Parathyroid adenoma (tissue), 2 donors: ENCODE measurements at regions not wholly inside any gene's neighbourhood (a gene's known extent, or its start where the extent isn't known, plus 50 kb on each side); places are given as distances from the start of the nearest gene placed in this dataset.
A peak's percentile ranks its signal among the peaks of the same experiment; 100 is the strongest.

Experiments
- H2AFZ ChIP-seq: fragments of 300-600 bp; sonication (generic); one replicate; pipeline ENCODE4 v1.7.0; 2017; ENCODE audit warnings: antibody characterized with exemption, mild to moderate bottlenecking
- H3K27ac ChIP-seq: fragments of 300-600 bp; sonication (generic); one replicate; pipeline ENCODE4 v1.7.0; 2017
- H3K27me3 ChIP-seq: fragments of 300-600 bp; sonication (generic); one replicate; pipeline ENCODE4 v1.7.0; 2017; ENCODE audit warnings: low read length; ENCODE audit not compliant: control insufficient read depth, insufficient read depth
- H3K36me3 ChIP-seq: fragments of 300-600 bp; sonication (generic); one replicate; pipeline ENCODE4 v1.7.0; 2017; ENCODE audit warnings: low read length; ENCODE audit not compliant: control insufficient read depth, insufficient read depth
- H3K4me1 ChIP-seq: fragments of 300-600 bp; sonication (generic); one replicate; pipeline ENCODE4 v1.7.0; 2017; ENCODE audit warnings: control low read depth
- H3K4me2 ChIP-seq: fragments of 300-600 bp; sonication (generic); one replicate; pipeline ENCODE4 v1.7.0; 2017; ENCODE audit warnings: low read length
- H3K4me3 ChIP-seq: fragments of 300-600 bp; sonication (generic); one replicate; pipeline ENCODE4 v1.7.0; 2017; ENCODE audit warnings: low read depth, low read length
- H3K79me2 ChIP-seq: fragments of 300-600 bp; sonication (generic); one replicate; pipeline ENCODE4 v1.7.0; 2017; ENCODE audit warnings: control low read depth
- H3K9ac ChIP-seq: fragments of 300-600 bp; sonication (generic); one replicate; pipeline ENCODE4 v1.7.0; 2017; ENCODE audit warnings: mild to moderate bottlenecking
- H3K9me3 ChIP-seq: fragments of 300-600 bp; sonication (generic); one replicate; pipeline ENCODE4 v1.7.0; 2017; ENCODE audit warnings: low read length; ENCODE audit not compliant: control insufficient read depth
- TF ChIP-seq, protein P1 (sequence below): fragments of 300-600 bp; sonication (generic); IDR thresholded peaks from one replicate; pipeline ENCODE4 v1.7.0; 2017; ENCODE audit warnings: antibody characterized with exemption, mild to moderate bottlenecking
- donor health status: primary hyperparathyroidism.

DNA sequence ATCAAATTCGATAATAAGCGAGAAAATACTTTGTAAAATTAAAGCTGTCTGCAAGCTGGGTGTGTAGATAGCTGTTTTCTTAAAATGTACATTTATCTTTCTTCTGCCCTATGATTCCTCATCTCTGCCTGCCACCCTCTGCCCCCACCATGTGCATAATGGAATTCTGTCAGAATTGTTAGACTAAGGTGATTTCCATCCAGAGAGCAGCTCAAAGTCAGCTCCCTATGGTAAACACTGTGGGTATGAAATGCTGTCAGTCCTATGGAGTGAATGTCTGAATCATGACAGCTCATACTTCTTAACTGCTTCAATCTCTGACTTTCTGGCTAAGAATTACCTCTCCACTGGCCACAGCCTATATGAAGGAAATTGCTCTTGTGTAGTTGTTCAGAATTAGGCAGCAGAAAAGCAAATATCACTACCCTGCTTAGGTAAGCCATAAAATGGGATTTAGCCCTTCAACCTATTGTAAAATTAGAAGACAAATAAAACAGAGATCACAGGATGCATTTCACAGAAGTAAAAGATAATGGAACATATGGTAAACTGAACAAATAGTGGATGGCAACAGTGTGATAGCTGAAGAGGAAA lies 137.7 kb downstream of the CD8B2 start:
- Histone ChIP-seq H3K9me3 (no peaks in the 10 kb centered on the region), H3K27ac (no peak overlapping the region), H3K4me3 (no peak overlapping the region), H3K36me3 (no peaks in the 10 kb centered on the region), H3K4me2 (peak overlapping the region; percentile 17), H3K79me2 (no peaks in the 10 kb centered on the region), H3K9ac (no peak overlapping the region), H3K4me1 (peaks cover 6% of the 10 kb centered on the region), H3K27me3 (no peaks in the 10 kb centered on the region), H2AFZ (peak overlapping the region; percentile 57)
- TF ChIP-seq, protein P1, sequence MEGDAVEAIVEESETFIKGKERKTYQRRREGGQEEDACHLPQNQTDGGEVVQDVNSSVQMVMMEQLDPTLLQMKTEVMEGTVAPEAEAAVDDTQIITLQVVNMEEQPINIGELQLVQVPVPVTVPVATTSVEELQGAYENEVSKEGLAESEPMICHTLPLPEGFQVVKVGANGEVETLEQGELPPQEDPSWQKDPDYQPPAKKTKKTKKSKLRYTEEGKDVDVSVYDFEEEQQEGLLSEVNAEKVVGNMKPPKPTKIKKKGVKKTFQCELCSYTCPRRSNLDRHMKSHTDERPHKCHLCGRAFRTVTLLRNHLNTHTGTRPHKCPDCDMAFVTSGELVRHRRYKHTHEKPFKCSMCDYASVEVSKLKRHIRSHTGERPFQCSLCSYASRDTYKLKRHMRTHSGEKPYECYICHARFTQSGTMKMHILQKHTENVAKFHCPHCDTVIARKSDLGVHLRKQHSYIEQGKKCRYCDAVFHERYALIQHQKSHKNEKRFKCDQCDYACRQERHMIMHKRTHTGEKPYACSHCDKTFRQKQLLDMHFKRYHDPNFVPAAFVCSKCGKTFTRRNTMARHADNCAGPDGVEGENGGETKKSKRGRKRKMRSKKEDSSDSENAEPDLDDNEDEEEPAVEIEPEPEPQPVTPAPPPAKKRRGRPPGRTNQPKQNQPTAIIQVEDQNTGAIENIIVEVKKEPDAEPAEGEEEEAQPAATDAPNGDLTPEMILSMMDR: no peak

DNA sequence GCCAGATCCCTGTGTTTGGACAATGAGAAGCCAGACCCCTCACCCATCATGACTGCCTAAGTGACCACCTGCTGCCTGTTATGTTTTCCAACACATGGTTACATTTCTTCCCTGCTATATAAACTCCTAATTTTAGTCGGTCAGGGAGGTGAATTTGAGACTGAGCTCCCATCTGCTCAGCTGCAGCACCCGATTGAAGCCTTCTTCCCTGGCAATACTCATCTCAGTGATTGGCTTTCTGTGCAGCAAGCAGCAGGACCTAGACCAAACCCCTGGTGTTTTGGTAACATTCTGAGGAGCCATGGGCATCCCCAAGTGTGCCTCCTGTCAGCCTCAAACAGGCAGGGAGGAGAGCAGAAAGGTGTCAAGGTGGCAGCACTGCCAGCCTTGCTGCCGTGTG lies 141.2 kb downstream of the CD8B2 start:
- no peak overlapping the region for H3K4me3 ChIP-seq
- H3K27me3 ChIP-seq: no peaks in the 10 kb centered on the region
- no peak overlapping the region for H3K27ac ChIP-seq
- H3K36me3 ChIP-seq: no peaks in the 10 kb centered on the region
- no peaks in the 10 kb centered on the region for H3K79me2 ChIP-seq
- no peaks in the 10 kb centered on the region for H3K9me3 ChIP-seq
- H3K4me1 ChIP-seq: peaks cover 6% of the 10 kb centered on the region
- no peak overlapping the region for H3K4me2 ChIP-seq
- TF ChIP-seq, protein P1: no peak
- no peak overlapping the region for H2AFZ ChIP-seq
- H3K9ac ChIP-seq: no peak overlapping the region

DNA sequence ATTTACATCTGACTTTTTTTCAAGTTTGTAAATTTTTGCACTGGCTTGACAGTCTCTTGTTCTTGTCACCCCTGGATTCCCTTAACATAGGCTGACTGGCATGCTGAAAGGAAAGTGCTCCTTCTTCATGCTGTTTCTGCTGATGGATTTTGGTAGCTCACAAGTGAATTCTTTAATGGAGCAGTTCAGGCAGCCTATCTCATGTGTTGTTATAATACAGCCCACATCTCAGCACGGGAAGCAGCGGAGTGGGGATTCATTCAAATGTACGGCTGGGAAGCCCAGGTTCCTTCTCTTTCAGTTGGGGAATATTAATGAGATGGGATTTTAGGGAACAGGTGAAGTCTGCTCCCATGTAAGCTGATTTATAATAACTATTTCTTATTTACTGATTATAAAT lies 142.8 kb downstream of the CD8B2 start:
- Histone ChIP-seq H3K9me3 (no peaks in the 10 kb centered on the region), H3K4me1 (peaks cover 3% of the 10 kb centered on the region), H3K27ac (no peak overlapping the region), H3K9ac (no peak overlapping the region), H3K36me3 (no peaks in the 10 kb centered on the region), H3K27me3 (no peaks in the 10 kb centered on the region), H3K4me2 (no peak overlapping the region), H3K79me2 (no peaks in the 10 kb centered on the region), H3K4me3 (no peak overlapping the region), H2AFZ (no peak overlapping the region)
- TF ChIP-seq, protein P1: no peak

DNA sequence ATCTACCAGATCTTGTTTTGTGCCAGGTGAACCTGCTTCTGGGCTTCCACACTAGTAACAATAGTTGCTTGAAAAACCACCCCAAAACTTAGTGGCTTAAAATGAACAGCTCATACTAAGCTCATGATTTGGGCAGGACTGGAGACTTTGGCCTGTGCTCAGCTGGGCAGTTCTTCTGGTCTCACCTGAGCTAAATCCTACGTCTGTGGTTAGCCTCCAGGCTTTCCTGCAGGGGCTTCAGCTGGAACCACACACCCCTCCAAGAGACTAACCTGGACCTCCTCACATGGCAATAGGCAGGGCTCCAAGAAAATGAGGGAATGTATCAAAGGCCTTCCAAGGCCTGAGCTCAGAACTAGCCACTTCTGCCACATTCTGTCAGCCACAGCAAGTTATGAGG lies 144.1 kb downstream of the CD8B2 start:
- Histone ChIP-seq H3K79me2 (no peaks in the 10 kb centered on the region), H3K27ac (no peak overlapping the region), H3K27me3 (no peaks in the 10 kb centered on the region), H3K4me1 (no peaks in the 10 kb centered on the region), H3K36me3 (no peaks in the 10 kb centered on the region), H2AFZ (no peak overlapping the region), H3K4me2 (no peak overlapping the region), H3K9ac (no peak overlapping the region), H3K9me3 (no peaks in the 10 kb centered on the region), H3K4me3 (no peak overlapping the region)
- TF ChIP-seq, protein P1: no peak

DNA sequence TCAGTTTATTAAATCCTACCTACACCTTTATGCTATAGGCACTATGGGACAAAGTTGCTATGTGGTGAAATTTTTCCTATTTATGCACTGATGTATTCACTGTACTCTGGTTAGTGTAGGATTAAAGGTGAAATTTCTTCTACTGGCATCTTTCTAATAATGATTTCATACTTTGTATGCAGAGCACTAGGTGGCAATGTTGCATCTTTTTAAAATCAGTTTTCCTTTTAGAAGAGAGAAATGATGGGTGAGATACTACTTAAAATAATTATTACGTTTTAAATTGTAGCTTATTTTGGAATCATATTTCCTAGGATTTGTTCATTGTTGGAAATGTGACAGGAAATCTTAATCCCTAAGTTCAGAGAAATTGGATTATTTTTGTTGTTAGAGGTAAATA lies 150.9 kb downstream of the CD8B2 start:
- TF ChIP-seq, protein P1: peak; percentile 44
- Histone ChIP-seq H3K36me3 (no peaks in the 10 kb centered on the region), H3K4me2 (no peak overlapping the region), H3K27ac (no peak overlapping the region), H3K4me1 (no peaks in the 10 kb centered on the region), H2AFZ (no peak overlapping the region), H3K9ac (no peak overlapping the region), H3K27me3 (no peaks in the 10 kb centered on the region), H3K79me2 (no peaks in the 10 kb centered on the region), H3K9me3 (no peaks in the 10 kb centered on the region), H3K4me3 (no peak overlapping the region)
